ENCODE measurements at regions not wholly inside any gene's neighbourhood (a gene's known extent, or its start where the extent isn't known, plus 50 kb on each side); places are given as distances from the start of the nearest gene placed in this dataset.

DNA sequence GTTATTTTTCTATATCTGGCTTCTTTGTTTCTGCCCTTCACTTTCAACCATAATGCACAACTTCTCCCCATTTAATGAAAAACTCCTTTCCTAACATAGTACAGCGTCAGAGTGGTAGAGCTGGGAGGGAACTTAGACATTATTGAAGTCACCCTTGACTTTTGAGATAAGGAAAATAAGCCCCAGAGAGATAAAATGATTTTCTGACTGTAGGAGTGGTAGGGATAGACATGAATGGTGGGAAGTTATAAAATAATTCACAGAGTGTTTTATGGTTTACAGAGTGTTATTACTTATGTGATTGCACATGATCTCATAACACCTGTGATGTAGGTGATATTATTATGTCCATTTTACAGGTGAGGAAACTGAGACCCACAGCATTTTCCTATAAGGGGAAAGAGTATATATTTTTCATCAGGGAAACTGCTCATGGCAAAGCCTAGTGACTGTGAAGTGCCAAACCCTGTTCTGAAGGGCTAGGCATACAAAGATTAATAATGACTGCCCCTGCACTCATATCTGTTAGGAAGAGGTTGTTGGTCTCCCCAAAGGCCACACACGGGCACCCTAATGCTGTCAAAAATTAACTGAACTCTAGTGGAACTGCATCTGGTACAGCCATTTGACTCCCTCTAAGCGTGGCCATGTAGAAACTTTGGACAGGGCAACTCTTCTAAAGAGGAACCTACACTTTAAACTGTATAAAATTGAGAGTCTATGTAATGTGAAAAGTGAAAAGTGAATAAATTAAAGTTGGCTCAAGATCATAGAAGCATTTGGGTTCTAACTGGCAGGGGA lies 61.1 kb upstream of the PICALM start:
- no peak for TF ChIP-seq NFIC (IDR thresholded peaks at IDR 0.05)
- TF ChIP-seq CREB1 (IDR thresholded peaks at IDR 0.05; ENCODE audit: low read depth) = no peak
- no peak for TF ChIP-seq EP300 (IDR thresholded peaks at IDR 0.05; ENCODE audit: borderline replicate concordance)
- TF ChIP-seq YY1 (IDR thresholded peaks at IDR 0.05; ENCODE audit: low read depth) = no peak
- TF ChIP-seq TAF1 (IDR thresholded peaks at IDR 0.05; ENCODE audit: low read depth) = no peak
- no peak for TF ChIP-seq CEBPB (IDR thresholded peaks at IDR 0.05)
- no peak for TF ChIP-seq EGR1 (IDR thresholded peaks at IDR 0.05)
- no peak for TF ChIP-seq RAD21 (IDR thresholded peaks at IDR 0.05; ENCODE audit: low read depth)
- TF ChIP-seq, protein P1, sequence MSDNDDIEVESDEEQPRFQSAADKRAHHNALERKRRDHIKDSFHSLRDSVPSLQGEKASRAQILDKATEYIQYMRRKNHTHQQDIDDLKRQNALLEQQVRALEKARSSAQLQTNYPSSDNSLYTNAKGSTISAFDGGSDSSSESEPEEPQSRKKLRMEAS (IDR thresholded peaks at IDR 0.05) = no peak
- TF ChIP-seq, protein P2, sequence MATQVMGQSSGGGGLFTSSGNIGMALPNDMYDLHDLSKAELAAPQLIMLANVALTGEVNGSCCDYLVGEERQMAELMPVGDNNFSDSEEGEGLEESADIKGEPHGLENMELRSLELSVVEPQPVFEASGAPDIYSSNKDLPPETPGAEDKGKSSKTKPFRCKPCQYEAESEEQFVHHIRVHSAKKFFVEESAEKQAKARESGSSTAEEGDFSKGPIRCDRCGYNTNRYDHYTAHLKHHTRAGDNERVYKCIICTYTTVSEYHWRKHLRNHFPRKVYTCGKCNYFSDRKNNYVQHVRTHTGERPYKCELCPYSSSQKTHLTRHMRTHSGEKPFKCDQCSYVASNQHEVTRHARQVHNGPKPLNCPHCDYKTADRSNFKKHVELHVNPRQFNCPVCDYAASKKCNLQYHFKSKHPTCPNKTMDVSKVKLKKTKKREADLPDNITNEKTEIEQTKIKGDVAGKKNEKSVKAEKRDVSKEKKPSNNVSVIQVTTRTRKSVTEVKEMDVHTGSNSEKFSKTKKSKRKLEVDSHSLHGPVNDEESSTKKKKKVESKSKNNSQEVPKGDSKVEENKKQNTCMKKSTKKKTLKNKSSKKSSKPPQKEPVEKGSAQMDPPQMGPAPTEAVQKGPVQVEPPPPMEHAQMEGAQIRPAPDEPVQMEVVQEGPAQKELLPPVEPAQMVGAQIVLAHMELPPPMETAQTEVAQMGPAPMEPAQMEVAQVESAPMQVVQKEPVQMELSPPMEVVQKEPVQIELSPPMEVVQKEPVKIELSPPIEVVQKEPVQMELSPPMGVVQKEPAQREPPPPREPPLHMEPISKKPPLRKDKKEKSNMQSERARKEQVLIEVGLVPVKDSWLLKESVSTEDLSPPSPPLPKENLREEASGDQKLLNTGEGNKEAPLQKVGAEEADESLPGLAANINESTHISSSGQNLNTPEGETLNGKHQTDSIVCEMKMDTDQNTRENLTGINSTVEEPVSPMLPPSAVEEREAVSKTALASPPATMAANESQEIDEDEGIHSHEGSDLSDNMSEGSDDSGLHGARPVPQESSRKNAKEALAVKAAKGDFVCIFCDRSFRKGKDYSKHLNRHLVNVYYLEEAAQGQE (IDR thresholded peaks at IDR 0.05; ENCODE audit: low read depth) = no peak
- TF ChIP-seq, protein P3, sequence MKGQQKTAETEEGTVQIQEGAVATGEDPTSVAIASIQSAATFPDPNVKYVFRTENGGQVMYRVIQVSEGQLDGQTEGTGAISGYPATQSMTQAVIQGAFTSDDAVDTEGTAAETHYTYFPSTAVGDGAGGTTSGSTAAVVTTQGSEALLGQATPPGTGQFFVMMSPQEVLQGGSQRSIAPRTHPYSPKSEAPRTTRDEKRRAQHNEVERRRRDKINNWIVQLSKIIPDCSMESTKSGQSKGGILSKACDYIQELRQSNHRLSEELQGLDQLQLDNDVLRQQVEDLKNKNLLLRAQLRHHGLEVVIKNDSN (IDR thresholded peaks at IDR 0.05) = no peak
- TF ChIP-seq FOXM1 (IDR thresholded peaks at IDR 0.05; ENCODE audit: borderline replicate concordance, low read depth) = no peak
- no peak for TF ChIP-seq TEAD4 (IDR thresholded peaks at IDR 0.05)
- TF ChIP-seq TCF12 (IDR thresholded peaks at IDR 0.05; ENCODE audit: low read depth) = no peak
- TF ChIP-seq ZBTB7A (IDR thresholded peaks at IDR 0.05; ENCODE audit: low read depth) = no peak

DNA sequence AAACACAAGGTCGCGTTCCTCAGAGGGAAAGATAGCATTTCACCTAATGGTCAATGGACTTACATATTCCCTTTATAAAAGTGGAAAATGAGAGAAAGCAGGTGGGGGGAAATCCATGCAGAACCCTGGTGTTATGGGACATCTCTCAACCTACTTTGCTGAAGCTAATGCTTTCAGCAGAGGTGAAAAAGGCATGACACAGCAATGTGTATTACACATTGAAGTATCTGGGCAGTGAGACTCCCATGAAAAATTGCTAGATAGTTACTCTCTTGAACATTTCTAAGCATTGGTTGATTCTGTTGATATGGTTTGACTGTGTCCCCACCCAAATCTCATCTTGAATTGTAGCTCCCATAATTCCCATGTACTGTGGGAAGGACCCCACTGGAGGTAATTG lies 60.0 kb upstream of the PICALM start:
- TF ChIP-seq CREB1 (IDR thresholded peaks at IDR 0.05; ENCODE audit: low read depth) (no peak), TCF12 (IDR thresholded peaks at IDR 0.05; ENCODE audit: low read depth) (no peak), TAF1 (IDR thresholded peaks at IDR 0.05; ENCODE audit: low read depth) (no peak)
- TF ChIP-seq, protein P1 (IDR thresholded peaks at IDR 0.05) = no peak

DNA sequence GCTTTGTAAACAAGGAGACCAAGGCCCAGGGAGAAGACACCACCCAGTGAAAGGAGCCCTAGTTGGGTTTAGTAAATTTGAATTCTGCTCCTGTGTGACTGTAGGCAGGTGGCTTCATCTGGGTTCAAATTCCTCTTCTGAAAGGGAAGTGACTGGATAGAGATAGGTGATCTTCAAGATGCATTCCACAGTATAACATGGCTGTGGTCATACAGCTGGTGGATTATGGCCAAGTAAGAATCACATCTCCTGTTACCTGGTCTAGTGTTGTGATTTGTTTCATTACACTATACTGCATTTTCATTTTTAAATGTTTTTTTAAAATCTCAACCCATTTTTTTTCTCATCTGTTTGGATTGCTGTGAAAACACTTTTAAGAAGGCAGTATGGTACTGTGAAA lies 58.0 kb upstream of the PICALM start:
- TF ChIP-seq TAF1 (IDR thresholded peaks at IDR 0.05; ENCODE audit: low read depth) (no peak), EP300 (IDR thresholded peaks at IDR 0.05; ENCODE audit: borderline replicate concordance) (no peak), NFIC (IDR thresholded peaks at IDR 0.05) (no peak), ZBTB7A (IDR thresholded peaks at IDR 0.05; ENCODE audit: low read depth) (no peak), EGR1 (IDR thresholded peaks at IDR 0.05) (no peak), FOXM1 (IDR thresholded peaks at IDR 0.05; ENCODE audit: borderline replicate concordance, low read depth) (no peak), CREB1 (IDR thresholded peaks at IDR 0.05; ENCODE audit: low read depth) (no peak), TEAD4 (IDR thresholded peaks at IDR 0.05) (no peak), CEBPB (IDR thresholded peaks at IDR 0.05) (no peak), RAD21 (IDR thresholded peaks at IDR 0.05; ENCODE audit: low read depth) (no peak), TCF12 (IDR thresholded peaks at IDR 0.05; ENCODE audit: low read depth) (no peak), YY1 (IDR thresholded peaks at IDR 0.05; ENCODE audit: low read depth) (no peak)
- TF ChIP-seq, protein P1 (IDR thresholded peaks at IDR 0.05) = no peak
- TF ChIP-seq, protein P3 (IDR thresholded peaks at IDR 0.05) = no peak
- TF ChIP-seq, protein P2 (IDR thresholded peaks at IDR 0.05; ENCODE audit: low read depth) = no peak

DNA sequence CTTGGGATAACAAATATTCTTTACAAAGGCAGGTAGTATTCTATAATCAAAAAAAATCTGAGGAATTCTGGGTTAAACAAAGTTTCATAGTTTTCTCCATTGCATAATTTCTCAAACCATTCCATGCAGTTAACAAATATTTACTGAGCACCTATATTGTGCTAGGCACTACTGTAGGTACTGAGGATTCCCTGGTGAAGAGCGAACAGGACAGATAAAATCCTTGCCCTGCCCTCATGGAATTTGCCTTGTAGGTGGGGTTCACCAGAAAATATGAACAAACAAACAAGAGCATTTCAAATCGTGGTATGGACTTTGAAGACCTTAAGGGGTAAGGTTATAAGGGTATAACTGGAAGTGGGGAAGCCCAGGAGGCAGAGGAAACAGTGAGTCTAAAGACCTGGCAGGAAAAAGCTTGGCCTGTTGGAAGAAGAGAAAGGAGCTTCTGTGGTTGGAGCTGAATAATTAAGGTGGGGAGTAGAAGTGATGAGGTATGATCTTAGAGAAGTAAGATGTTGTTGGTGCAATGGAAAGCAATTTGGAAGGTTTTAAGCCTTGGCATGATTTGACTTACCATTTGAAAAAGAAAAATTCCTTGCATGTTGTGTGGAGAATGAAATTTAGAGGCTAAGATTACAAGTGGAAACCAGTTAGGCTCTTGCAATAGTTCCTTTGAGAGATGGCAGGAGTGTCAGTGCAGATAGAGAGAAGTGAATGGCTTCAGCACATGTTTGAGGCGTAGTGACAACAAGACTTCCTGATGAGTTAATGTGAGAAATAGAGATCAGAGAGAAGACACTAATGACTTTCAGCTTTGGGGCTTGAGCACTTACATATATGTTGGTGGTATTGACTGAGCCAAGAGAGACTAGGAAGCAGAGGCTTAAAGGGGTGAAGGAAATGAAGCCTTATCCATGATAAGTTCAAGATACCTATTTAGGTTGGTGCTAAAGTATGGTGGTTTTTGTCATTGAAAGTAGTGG lies 55.7 kb upstream of the PICALM start:
- TF ChIP-seq NFIC (IDR thresholded peaks at IDR 0.05) (no peak), ZBTB7A (IDR thresholded peaks at IDR 0.05; ENCODE audit: low read depth) (no peak), TCF12 (IDR thresholded peaks at IDR 0.05; ENCODE audit: low read depth) (no peak), CEBPB (IDR thresholded peaks at IDR 0.05) (no peak), EGR1 (IDR thresholded peaks at IDR 0.05) (no peak), CREB1 (IDR thresholded peaks at IDR 0.05; ENCODE audit: low read depth) (no peak), TAF1 (IDR thresholded peaks at IDR 0.05; ENCODE audit: low read depth) (no peak)

DNA sequence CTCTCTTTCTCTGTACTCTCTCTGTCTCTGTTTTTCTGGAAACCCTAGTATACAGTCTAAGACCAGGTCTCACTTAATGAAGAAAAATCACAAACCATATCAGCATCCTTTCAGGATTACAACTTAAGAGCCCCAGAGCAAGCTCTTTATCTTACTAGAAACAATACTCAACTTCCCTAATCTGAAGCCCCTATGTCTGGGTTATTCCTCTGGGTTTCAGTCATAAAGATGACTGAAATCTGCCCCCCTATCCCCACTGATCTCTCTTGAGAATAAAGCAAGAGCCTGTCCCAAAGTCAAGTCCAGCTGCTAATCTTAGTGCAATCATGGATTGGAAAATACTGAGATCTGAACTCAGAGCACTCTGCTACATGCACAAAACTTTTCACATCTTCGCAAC lies 53.9 kb upstream of the PICALM start:
- TF ChIP-seq RAD21 (IDR thresholded peaks at IDR 0.05; ENCODE audit: low read depth) = no peak

All from Ishikawa (cell line).